Stimulated activated CD4-positive, alpha-beta T cell treated with anti-CD3 and anti-CD28 coated beads, TNF-alpha, amount 100 ng/mL, for 48 hours (primary cell): ENCODE measurements at regions not wholly inside any gene's neighbourhood (a gene's known extent, or its start where the extent isn't known, plus 50 kb on each side); places are given as distances from the start of the nearest gene placed in this dataset.
"Not testable (repeated sequence)": the region's sequence is repeated elsewhere in the genome, so short reads cannot be mapped to it uniquely, and the experiment has no call there.

ENCODE experiments used
- DNase-seq, 3 donors: peaks; one replicate each; pipeline ENCODE4 v3.0.0-alpha.2; 2020; ENCODE audit warnings: low read depth in 3 of 3

DNA sequence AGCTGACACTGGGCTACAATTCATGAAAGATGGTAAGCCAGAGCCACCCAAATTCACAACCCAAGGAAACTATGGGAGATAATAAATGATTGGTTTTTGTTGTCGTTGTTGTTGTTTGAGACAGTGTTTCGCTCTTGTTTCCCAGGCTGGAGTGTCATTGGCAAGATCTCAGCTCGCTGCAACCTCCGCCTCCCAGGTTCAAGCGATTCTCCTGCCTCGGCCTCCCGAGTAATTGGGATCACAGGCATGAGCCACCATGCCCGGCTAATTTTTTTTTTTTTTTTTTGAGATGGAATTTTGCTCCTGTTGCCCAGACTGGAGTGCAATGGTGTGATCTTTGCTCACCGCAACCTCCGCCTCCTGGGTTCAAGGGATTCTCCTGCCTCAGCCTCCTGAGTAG is 65.9 kb upstream of the METTL9 start:
- not testable (repeated sequence) for DNase-seq

DNA sequence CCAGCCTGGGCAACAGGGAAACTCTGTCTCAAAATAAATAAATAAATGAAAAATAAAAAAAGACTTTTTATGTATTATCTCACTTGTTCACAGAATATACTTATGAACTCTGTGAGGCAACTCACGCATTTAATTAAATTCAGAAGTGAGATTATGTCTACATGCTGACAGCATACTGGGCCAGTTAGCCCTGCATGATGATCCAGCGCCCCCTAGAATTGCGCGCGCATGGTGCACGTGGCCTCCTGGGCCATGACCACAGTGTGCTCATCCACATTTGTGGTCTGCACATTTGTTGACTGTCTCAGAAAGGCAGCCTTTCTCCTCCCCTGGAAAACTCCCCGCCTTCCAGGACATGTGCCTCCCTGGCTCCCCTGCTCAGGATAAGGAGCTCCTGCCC is 64.8 kb upstream of the METTL9 start:
- not testable (repeated sequence) for DNase-seq

DNA sequence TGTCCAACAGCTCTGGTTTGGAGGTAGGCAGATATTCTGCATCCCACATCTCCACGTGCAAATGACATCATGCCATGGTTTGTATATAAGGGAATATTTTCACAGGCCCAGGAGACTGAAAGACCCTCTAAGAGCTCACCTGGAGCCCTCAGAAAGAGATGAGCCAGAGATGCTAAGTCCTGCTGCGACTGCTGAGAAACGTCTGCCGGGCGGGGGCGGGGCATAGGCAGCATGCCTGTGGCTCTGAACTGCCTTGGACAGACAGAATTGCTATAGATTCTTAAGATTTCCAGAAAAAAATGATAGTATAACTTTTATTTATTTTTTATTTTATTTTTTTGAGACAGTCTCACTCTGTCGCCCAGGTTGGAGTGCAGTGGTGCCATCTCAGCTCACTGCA is 64.2 kb upstream of the METTL9 start:
- not testable (repeated sequence) for DNase-seq

GRCh38 chr16:21536740-21537139 is 62.6 kb upstream of the METTL9 start:
- DNase-seq, result not testable (repeated sequence)

- not testable (repeated sequence) for DNase-seq
These were observed 61.8 kb upstream of the METTL9 start for GRCh38 chr16:21537598-21537997.

DNA sequence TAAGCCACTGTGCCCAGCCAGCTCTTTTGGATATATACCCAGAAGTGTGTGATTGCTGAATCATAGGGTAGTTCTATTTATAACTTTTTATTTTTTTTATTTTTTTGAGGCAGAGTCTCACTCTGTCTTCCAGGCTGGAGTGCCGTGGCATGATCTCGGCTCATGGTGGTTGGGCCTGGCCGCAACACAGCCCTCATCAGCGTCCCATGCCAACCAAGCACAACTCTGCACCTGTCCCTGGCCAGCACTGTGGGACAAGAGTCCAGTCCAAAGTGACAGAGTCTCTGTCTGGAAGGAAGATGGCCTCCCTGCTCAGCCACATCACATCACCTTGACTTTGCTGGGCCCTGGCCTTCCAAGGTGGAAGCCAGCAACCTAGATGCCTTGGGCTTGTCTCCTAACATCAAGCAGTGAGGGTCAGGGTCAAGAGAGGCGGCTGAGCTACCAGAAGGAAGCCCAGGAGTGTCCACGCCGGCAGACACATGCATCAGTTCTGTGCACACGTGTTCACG is 60.2 kb upstream of the METTL9 start:
- not testable (repeated sequence) for DNase-seq

GRCh38 chr16:21540770-21541433 is 58.5 kb upstream of the METTL9 start:
- DNase-seq, result peak in 2 of 3 donors; percentile 56 to 79

DNA sequence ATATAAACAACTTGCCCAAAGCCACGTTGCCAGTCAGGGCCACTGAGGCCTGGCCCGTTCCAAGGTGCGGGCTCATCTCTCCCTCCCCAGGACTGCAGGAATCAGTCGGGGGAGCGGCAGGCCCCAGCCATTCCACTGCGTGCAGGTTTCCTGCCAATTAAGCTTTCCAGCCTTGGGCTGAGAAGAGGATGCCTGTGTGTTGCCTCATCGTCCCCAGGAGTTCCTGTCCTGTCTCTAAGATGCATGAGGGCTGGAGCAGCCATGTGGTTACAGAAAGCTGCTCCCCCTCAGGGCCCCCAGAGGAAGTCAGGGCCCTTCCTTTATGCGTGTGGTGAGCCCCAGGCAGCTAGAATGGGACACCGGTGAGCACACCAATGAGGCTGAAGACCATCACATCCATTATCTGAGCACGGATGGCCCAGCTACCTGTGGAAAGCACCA is 57.7 kb upstream of the METTL9 start:
- not testable (repeated sequence) for DNase-seq

DNA sequence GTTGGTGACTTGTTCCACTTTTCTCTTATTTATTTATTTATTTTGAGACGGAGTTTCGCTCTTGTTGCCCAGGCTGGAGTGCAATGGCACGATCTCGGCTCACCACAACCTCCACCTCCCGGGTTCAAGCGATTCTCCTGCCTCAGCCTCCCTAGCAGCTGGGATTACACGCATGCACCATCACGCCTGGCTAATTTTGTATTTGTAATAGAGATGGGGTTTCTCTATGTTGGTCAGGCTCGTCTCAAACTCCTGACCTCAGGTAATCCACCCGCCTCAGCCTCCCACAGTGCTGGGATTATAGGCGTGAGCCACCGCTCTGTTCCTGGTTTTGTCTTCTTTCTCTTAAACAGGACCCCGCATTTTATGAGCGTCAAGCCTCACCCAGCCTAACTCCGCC is 57.3 kb upstream of the METTL9 start:
- DNase-seq, result not testable (repeated sequence)

DNA sequence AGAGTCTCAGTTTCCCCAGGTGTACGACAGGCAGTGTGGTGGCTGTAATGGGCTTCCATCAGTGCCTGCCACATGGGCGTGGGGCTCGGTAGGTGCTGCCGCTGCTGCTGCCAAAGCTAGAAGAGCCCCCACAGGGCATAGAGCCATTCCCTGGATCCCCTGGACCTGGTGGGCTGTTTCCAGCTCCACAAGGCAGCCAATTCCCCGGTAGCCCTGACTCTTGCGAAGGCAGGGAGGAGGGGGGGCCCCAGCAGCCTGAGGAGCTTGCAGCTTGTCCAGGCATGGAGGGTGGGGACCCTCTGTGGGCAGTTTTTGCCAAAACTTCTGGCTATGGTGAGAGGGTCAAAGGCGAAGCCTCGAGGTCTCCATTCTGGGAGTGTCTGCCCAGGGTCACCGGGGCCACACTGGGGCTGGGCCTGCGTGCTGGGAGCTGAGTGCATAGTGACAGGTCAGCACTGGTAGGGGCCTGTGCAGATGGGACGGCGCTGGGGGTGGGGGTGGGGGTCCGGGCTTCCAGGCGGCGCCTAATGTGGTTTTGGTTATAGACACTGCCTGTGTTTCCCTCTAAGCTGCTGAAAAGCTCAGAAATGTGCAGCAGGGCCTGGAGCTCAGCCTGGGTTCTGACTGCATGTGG is 56.8 kb upstream of the METTL9 start:
- not testable (repeated sequence) for DNase-seq

- not testable (repeated sequence) for DNase-seq
These were observed 56.1 kb upstream of the METTL9 start for GRCh38 chr16:21543151-21543836.

DNA sequence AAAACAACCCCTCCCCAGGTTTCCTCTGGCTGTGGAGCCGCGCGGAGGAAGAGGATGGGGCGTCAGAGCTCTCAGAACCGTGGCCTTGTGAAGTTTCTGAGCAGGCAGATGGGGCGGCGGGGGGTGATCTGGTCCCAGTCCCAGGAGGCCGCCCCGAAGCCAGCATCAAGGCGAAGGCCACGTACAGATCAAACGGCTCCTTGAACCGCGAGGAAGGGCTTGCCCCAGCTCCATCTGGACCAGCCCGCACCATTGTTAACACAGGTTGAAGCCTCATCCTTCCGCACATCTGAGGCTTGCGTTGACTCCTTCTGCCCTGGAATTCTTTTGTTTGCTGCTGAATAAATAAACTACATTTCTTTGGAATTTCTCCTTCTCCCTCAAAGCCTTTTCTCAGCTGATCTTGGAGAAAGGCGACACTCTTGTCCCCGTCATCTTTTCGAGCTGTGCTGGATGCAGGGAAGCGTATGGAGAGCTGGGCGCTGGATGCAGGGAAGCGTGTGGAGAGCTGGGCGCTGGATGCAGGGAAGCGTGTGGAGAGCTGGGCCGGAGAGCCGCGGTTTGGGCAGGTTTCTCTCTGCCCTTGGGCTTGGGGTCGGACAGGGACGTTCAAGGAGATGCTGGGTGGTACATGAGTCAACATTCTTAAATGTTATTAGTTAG is 53.6 kb upstream of the METTL9 start:
- DNase-seq, result not testable (repeated sequence)

DNA sequence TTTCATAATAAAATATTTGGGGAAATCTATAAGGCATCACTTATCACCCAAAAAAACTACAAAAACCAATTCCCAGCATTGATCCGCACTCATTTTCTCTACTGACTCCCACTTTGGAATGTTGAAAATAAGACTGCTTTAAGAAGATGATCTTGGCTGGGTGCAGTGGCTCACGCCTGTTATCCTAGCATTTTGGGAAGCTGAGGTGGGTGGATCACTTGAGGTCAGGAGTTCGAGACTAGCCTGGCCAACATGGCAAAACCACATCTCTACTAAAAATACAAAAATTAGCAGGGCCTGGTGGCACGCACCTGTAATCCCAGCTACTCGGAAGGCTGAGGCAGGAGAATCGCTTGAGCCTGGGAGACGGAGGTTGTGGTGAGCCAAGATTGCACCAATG is 50.0 kb upstream of the METTL9 start:
- DNase-seq, result not testable (repeated sequence)
